Hepatic stellate cell (primary cell): ENCODE measurements at regions not wholly inside any gene's neighbourhood (a gene's known extent, or its start where the extent isn't known, plus 50 kb on each side); places are given as distances from the start of the nearest gene placed in this dataset.

Experiments used
- DNase-seq: peaks from one replicate; pipeline ENCODE4 v3.0.0; 2011; ENCODE audit warnings: low spot score

DNA sequence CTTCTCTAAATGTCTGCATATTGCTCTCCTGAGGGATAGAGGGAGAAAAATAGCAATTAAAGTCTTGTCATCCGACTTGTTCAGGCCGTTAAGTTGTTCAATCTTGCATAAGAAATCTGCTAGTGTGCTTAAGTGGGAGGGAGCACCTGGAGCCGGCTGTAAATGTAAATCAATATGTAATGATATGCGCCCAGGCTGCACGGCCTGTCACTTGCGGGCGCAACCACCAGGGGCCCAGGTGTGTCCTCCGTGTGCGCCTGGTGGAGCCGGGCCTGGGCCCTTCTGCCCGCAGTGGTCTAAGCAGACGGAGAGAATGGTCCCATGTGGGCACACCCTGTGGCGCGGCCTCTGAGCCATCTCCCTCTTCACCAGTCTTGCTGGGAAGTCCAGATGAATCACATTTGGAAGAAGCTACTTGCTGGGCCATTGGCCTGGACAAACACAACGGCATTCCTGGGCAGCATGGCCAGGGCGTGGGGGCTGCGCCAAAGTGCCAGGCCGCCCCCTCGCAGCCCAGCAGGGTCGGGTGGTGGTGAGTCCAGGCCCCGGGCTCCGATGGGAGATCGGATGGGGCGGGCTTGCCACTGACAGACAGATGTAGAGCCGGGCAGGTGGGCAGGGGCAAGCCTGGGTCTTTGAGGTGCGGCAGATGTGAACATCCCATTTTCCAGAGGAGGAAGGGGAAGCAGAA lies 193.3 kb upstream of the C14orf180 start:
- no peak for DNase-seq

DNA sequence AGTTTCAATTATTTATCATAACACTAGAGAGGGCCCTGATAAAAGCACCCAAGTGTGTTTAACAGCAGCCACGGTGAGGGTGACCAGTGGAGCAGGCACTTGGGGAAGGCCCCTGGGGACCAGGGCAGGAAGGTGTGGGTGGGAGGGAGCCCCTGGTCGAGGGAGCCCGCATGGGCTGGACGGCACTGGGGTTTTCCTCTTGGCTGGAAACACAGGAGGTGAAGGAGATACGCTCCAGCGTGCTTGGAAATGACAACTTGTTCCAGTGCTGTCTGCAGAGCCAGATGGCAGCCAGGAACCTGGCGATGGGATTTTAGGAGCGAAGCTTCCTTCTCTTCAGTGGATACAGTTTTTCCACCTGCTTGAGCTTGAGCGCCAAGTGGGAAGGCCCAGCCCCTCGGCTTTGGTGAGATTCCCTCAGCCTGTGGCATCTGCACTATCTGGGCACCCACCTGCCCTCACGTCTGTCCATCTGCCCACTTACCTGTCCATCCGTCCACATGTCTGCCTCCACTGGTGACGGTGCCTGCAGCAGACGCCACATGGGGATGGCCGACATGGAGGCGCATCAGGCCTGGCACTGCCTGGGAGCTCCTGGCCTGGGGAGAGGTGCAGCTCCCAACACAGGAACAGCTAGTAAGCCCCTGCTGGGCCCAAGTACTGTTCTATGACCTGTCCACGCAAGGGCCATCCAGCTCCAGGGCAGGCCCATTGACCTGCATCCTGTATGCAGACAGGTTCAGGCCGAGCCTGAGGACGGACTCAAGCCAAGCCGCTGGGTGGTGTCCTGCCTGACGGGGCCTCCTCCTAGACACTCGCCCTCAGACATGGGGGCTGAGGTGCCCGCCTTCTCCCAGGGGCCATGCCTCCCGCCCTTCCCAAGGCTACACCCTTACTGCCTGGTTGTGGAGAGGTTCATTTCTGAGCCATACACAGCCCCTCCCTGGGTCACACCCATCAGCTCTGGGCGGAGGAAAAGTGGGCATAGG lies 192.2 kb upstream of the C14orf180 start:
- no peak for DNase-seq

DNA sequence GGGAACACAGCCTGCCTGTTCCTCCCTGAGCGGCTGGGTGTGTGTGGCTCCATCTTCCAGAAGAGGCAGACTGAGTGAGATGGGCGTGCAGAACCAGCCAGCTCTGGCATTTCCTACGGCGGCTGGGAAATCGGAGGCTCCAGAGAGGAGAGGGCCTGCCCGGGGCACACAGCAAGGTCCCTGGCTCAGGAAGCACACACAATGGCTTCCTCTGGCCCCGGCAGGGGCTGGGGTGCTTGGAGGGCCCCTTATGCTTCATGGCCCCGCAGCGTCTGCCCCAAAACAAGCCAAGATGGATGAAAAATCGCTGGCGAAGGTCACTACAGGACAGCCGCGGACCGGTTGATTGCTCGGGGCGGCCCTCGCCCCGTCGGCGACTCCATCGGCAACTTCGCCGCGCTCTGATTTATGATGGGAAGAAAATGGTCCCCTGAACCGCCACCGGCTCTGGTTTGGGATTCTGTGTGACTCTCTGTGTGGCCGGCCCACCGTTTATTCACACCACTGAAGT lies 191.5 kb upstream of the C14orf180 start:
- no peak for DNase-seq

DNA sequence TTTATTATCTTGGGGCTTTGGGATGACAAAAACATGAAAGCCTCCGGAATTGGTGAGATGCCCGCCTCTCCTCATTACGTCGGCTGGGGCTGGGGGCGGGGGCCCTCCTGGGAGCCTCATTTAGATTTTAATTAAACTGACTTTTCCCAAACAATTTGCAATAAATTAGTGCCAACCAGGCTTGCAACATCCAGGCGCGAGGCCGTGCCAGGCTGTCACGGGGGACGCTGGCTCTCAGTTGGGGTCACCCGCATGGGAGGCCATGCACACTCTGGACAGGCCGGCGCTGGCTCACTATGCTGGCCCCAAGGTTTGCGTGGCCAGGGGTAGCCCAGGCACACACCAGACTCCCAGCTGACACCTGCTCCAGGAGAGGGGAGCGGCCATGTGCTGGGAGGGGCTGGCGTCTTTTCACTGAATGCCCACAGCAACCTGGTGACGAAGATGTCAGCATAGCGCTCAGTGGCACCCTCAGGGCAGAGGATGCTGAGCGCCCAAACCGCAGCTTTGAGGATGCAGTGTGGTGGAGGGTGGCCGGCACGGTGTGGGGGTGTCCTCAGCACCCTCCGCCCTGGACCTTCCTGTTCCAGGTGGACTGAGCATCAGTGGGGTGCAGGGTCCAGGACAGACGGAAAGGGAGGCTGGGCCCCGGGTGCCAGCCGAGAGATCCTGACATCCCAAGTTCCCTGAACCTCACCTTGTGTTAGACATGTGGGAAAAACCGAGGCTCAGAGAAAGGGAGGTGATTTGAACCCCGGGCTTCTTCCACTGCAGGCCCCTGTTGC lies 190.8 kb upstream of the C14orf180 start:
- no peak for DNase-seq

DNA sequence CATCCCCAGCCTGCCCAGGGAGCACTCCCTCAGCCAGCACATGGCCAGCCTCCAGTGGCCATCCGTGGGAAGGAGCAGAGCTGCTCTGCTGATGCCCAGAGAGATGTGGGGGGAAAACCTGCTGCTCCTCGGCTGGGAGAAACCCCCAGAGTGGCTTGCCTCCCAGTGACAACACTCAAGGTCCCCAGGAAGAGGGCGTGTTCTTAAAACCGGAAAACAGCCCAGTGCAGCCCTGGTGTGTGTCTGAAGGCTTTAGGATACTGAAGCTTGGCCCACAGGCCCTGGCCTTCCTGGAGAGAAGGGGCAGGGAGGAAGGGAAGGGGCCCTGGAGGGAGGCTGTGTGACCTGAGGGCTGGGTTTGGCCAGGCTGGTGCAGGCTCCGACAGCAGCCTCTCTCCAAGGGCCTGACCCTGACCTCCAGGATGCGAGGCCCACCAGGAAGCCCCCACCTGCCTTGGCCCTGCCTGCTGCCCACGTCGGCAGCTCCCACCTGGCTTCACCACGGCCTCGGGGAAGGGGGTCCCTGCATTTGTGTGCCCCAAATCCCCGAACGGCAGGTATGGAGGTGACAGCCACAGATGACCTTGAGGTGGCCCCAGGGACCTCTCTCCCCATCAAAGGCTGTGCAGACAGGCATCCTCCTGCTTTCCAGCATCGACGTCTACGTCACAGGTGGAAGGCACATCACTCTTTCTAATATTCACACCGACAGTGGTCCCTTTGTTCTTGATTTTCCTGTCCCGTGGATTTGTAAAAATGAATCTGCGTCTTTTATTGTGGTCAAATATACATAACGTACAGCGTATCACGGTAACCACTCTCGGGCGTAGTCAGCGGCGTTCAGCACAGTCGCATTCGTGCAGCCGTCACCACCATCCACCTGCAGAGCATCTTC lies 190.0 kb upstream of the C14orf180 start:
- DNase-seq, result no peak

DNA sequence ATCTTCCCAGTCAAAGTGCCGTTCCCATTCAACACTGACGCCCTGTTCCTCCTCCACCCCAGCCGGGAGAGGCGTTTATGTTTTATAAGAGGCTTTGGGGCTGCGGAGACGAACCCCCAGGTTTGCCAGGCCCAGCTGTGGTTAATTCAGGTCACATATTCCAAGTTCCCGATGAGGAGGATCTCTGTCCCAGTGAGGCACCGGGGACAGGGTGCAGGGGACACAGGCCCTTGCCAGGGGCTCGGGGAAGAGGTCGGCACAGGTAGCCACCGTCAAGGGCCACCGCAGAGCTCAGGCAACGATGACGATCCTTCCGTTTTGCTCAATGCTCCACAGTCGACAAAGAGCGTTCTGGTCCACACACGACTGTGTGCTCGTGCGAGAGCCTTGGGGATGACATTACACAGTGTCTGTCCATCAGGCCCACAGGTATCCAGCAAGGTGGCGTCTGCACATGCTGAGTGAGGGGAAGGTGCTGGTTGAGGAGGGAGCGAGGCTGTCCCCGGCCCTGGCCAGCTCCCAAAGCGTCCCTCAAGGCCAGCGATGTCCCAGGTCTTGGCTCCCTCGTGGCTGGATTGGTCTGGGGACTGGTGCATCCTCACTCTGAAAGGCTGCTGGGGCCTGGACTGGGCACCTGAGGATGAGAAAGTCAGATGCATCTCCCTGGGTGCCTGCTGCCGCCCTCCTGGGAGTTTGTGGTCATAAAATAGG lies 189.2 kb upstream of the C14orf180 start:
- DNase-seq, result no peak

DNA sequence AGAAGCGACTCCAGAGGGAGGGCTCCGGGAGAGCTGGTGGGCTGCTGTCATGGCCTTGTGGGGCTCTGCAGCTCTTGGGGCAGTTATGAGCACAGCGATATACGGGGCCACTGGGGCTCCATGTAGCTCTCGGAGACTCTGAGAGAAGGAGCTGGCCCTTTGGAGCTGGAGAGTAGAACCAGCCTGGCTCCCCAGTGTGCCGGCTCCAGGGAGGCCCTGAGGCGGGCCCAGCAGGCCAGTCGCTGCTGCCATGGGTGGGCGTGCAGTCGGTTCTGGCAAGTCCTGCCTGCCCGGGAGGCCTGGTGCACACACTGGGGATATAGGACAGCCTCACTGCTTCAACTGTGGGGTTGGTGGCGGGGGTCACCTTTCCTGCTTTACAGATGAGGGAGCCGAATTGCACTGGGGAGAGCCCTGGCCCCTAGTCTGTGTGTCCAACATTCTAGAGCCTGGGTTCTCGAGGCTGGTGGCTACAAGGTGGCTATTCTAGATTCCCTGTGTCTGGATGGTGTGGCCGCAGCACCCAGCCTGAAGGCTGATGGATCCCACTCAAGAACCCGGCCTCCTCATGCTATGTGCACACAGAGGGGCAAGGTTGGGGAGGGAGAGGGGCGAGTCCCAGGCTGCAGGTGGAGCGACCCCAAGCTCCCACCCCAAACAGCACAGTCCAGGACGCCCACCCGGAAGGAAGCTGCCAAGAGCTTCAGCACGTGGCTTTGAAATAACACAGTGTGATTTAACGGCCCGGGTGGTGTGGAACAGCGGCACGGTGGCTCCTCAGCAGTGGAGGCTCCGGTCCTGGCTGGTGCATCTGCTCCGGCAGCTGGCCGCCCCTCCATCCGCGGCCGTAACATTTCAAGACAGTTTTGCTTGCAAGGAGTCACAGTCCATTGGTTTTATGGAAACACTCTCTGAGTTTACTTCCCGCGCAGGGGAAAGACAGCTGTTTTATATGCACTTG lies 188.3 kb upstream of the C14orf180 start:
- no peak for DNase-seq

DNA sequence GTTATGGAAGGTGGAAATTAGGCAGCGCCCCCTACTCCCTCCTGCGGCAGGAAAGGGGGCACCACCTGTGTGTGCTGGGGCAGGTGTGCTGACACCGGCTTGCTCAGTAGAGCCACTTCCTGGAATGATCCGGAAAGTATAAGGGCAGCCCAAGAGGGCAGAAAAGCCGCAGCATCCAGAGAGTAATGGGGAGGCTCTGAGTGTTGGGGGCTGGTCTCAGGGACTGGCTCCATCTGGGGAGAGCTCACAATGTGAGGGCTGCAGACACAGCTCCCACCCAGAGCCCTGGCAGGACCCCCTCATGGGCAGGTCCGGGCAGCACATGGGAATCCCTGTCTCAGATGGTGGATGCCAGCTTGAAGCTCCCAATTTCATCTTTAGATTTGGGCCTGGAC lies 187.6 kb upstream of the C14orf180 start:
- no peak for DNase-seq

DNA sequence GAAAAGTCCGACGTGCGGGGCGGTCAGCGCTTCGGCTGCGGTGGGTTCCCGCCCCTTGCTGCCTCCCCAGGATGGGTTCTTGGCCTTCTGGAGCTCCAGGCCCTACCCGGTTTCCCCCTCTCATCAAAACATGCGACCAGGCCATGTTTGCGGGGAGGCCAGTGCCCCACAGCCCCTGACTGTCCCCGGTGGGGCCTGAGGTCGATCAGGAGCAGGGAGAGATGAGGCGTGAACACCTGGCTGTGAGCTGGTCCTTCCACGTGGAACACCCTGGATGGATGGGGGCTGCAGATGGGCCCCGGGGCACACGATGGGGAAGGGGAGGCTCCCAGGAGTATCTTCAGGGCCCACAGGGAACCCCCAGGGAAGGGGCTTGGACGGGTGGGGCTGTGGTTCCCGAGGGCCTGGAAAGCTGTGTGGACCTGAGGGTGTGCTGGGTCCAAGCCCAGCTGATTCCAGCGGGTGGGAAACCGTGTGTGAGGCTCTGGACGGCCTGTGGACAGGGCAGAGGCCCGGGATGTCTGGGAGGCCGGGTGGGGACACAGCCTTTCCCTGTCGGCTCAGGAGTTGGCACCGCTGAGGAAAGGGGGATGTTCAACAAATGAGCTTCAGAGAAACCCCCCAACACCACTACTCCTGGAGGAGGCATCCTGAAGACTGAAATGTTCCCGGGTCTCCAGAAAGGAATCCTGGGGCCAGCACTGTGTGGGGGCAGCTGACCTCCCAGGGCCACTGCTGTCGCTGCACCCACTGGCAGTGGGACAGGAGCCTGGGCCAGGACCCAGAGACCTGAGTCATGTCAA lies 187.0 kb upstream of the C14orf180 start:
- DNase-seq, result no peak

DNA sequence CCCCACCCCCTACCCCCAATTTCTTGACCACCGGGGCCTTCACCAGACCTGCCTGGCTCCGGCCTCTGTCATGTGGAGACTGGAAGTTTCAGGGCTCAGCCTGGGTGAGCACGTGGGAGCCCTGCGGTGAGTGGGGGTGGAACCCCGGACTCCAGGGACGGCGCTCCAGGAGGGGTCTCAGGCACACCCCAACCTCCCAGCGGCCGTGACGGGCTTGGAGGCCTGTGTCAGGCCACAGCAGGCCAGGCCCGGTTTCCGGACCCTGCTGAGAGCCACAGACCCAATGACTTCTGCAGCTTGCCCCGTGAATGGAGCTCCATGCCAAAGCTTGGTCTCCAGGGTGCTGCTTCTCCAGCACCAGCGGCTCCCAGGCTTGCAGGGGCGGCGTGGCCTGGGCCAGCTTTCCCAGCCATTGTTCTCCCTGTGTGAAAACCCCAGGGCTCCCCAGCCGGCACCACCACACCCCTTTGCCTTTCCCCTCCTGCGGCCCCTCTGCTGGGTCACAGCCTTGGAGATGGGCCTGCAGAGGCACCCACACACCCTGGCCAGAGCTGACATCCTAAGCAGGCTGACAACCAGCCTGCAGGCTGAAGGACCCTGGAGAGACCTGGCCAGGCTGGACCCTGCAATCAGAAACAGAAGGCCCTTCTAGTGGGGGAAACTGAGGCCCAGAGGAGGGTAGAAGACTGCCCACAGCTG lies 186.2 kb upstream of the C14orf180 start:
- no peak for DNase-seq

DNA sequence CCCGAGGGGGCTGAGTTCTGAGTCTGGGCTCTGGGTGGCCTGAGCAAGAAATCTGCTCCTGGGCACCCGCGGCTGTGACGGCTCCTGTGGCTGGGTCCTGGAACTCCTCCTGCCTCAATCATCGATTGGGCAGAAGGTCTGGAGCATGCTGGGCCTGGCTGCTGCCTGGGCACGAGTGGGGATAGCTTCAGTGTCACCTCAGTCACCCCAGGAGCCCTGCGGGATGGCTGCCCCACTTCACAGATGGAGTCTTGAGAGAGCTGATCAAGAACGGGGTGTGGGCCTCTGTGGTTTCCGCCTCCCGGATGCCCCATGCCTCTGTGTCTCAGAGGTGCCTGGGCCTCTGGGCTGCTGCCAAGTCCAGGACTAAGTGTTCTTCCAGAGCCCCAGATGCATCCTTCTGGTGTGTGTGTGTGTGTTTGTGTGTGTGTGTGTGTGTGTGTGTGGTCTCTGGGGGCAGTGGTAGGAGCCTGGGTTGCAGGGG lies 185.6 kb upstream of the C14orf180 start:
- no peak for DNase-seq

DNA sequence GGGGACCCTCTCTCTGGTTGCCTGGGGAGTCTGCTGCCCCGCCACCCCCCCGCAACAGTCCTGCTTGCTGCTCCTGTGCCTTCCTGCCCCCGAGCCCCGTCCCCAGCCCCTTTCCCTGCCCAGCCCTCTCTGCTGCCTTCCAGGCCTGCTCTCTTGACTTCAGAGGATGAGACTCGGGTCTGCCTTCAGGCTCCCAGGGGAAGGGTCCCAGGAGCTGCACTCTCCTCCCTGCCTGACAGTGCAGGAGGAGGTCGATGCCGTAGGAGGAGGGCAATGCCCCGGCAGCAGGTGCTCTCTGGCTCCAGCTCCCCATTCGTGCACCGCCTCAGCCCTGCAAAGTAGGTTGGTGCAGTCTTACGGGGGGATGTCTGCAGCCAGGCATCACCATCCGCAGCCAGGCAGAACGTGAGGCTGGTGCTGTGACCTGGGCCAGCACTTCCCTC lies 185.1 kb upstream of the C14orf180 start:
- DNase-seq, result no peak

DNA sequence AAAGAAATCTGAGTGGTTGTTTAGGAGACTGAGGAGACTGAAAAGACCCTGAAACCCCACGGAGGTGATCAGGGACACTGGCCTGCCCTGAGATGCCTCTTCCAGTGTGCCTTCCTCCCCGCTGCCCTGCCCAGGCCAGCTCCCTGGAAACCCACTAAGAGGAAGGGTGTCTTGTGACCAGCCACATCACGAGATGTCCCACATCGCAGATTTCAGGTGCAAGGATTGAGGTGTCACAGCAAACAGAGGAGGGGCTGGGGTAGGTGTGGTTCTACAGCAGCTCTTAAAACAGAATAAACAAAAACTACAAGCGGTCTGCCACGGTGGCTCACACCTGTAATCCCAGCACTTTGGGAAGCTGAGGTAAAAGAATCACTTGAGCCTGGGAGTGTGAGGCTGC lies 184.3 kb upstream of the C14orf180 start:
- DNase-seq, result no peak

DNA sequence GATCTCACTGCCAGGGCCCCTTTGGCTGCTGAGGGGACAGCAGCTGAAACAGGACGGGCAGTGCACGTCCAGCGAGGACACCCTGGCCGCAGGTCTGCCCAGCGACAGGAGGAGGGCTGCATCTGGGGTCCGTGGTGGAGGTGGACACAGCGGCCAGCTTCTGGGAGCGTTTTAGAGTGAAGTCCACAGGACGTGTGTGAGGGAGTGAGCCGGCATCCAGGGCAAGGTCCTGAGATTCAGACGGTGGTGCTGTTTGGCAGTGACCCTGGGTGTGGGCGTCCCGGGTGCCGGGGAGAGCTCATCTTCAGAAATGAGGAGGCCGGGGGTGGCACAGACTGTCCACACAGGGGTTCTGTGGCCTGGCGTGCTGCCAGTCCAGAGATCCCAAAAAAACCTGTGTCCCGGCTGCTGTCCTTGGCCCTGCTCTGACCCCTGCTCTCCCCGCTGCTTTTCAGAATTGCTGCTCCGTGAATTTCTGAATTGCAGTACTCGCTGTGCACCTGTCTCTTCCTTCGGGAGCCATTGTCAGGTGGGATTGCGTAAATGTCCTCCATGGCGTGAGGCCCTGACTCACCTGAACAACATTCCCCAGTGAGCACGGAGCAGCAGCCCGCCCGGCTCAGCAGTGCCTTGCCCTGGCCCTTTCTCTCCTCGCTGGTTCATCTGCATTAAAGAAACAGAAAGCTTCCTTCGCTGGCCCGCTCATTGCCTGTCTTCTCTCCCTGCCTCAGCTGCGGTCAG lies 183.5 kb upstream of the C14orf180 start:
- no peak for DNase-seq

DNA sequence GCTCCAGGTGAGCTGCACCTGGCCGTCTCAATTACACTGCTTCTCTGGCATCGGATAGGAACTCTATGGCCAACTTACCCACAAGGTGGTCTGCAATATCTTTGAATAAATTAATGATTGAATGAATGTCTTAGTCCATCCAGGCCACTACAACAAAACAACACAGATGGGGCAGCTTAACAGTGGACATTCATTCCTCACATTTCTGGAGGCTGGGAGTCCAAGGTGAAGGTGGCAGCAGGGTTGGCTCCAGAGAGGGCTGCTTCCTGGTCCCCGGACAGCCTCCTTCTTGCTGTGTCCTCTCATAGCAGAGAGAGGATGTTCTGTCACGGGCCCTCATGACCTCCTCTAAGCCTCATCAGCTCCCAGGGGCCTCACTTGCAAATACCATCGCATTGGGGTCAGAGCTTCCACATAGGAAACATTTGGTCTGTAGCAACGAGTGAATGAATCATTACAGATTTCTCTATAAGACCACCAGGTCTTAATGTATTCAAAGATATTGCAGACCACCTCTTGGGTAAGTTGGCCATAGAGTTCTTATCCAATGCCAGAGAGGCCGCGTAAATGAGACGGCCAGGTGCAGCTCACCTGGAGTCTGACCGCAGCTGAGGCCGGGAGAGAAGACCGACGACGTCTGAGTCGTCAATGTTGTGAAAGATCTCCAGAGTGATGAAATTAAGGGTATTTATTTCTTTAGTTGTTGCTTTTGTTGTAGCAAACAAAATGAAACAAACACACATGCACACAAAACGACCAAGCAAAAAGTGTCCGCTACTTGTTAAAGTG lies 182.7 kb upstream of the C14orf180 start:
- no peak for DNase-seq

DNA sequence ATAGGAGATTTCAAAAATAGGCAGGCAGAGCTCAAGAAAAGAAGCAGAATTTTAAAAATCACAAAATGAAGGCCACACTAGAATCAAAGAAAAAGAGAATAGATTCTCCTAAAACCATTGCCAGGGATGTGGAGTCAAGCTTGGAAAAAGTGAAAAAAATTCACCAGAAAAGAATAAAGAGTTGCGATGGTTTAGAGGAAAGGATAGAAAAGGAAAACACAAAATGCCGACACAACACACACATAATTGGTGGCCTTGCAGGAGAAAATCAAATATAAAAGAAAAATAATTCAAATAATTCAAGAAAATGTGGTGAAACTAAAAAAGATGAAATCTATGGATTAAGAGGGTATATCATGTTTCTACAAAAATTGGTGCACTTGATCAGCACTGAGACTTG lies 181.6 kb upstream of the C14orf180 start:
- no peak for DNase-seq
